Neural cell (in vitro differentiated cells): ENCODE measurements at regions not wholly inside any gene's neighbourhood (a gene's known extent, or its start where the extent isn't known, plus 50 kb on each side); places are given as distances from the start of the nearest gene placed in this dataset.

ENCODE experiments used
- H2AFZ ChIP-seq: fragments of 200-600, 300-800 bp; sonication (generic), shearing (Covaris generic); 2 replicates; pipeline ENCODE4 v1.6.0; 2014; ENCODE audit warnings: low read depth, mild to moderate bottlenecking, antibody characterized with exemption, low read length, moderate library complexity
- H3F3A ChIP-seq: fragments of 200-600 bp; shearing (Covaris generic); 2 replicates; pipeline ENCODE4 v1.6.1; 2016; ENCODE audit warnings: mild to moderate bottlenecking, moderate library complexity, mixed read lengths, antibody characterized with exemption, low read length; ENCODE audit not compliant: insufficient read depth, poor library complexity, severe bottlenecking
- H3K27ac ChIP-seq: fragments of 200-600, 300-800 bp; sonication (generic), shearing (Covaris generic); 2 replicates; pipeline ENCODE4 v1.5.1; 2014; ENCODE audit warnings: mild to moderate bottlenecking, low read length, moderate library complexity
- H3K27me3 ChIP-seq: fragments of 300-800, 200-600 bp; sonication (generic), shearing (Covaris generic); 2 replicates; pipeline ENCODE4 v1.6.0; 2014; ENCODE audit warnings: mild to moderate bottlenecking, low read depth, low read length, moderate library complexity; ENCODE audit not compliant: insufficient read depth
- H3K36me3 ChIP-seq: fragments of 300-800, 200-600 bp; sonication (generic), shearing (Covaris generic); 2 replicates; pipeline ENCODE4 v1.5.1; 2014; ENCODE audit warnings: mild to moderate bottlenecking, antibody characterized with exemption, low read length, moderate library complexity; ENCODE audit not compliant: insufficient read depth
- H3K4me2 ChIP-seq: fragments of 300-800, 200-600 bp; sonication (generic), shearing (Covaris generic); 2 replicates; pipeline ENCODE4 v1.6.0; 2014; ENCODE audit warnings: mild to moderate bottlenecking, low read length
- H3K4me3 ChIP-seq: fragments of 300-800, 200-600 bp; sonication (generic), shearing (Covaris generic); 2 replicates; pipeline ENCODE4 v1.5.1; 2014; ENCODE audit warnings: mild to moderate bottlenecking, low read length, moderate library complexity
- H3K79me2 ChIP-seq: fragments of 200-600 bp; shearing (Covaris generic); replicated peaks from 2 replicates; pipeline ENCODE4 v1.6.0; 2014; ENCODE audit warnings: mild to moderate bottlenecking, low read length, moderate library complexity; ENCODE audit not compliant: insufficient read depth
- H3K9ac ChIP-seq: fragments of 300-800, 200-600 bp; sonication (generic), shearing (Covaris generic); 2 replicates; pipeline ENCODE4 v1.6.1; 2016; ENCODE audit warnings: mild to moderate bottlenecking, low read length, mixed read lengths
- H3K9me2 ChIP-seq: fragments of 200-600 bp; shearing (Covaris generic); 2 replicates; pipeline ENCODE4 v1.6.1; 2016; ENCODE audit warnings: mild to moderate bottlenecking, low read length, mixed read lengths; ENCODE audit not compliant: insufficient read depth
- H3K9me3 ChIP-seq: fragments of 200-600, 300-800 bp; sonication (generic), shearing (Covaris generic); 2 replicates; pipeline ENCODE4 v1.6.1; 2016; ENCODE audit warnings: mild to moderate bottlenecking, mixed run types, low read length, moderate library complexity, mixed read lengths
- H4K20me1 ChIP-seq: fragments of 200-600 bp; shearing (Covaris generic); 2 replicates; pipeline ENCODE4 v1.6.1; 2016; ENCODE audit warnings: mild to moderate bottlenecking, mixed run types; ENCODE audit not compliant: insufficient read depth
- EP300 ChIP-seq: fragments of 450-650 bp; conservative IDR thresholded peaks from 2 replicates; pipeline ENCODE4 v1.6.1; 2014; ENCODE audit warnings: antibody characterized with exemption, mild to moderate bottlenecking, moderate library complexity; ENCODE audit not compliant: poor library complexity, severe bottlenecking
- EZH2 ChIP-seq: fragments of 200-600, 300-800 bp; shearing (Covaris generic), sonication (generic); IDR thresholded peaks from 2 replicates; pipeline ENCODE4 v1.6.1; 2014; ENCODE audit warnings: antibody characterized with exemption, low read length, borderline replicate concordance, mild to moderate bottlenecking; ENCODE audit not compliant: insufficient read depth, poor library complexity, severe bottlenecking
- MXI1 ChIP-seq: fragments of 450-650 bp; conservative IDR thresholded peaks from 2 replicates; pipeline ENCODE4 v1.6.1; 2014; ENCODE audit warnings: antibody characterized with exemption, mild to moderate bottlenecking; ENCODE audit not compliant: poor library complexity, severe bottlenecking
- POLR2AphosphoS5 ChIP-seq: IDR thresholded peaks from 2 replicates; pipeline ENCODE4 v1.6.1; 2012
- RAD21 ChIP-seq: fragments of 450-650 bp; conservative IDR thresholded peaks from 2 replicates; pipeline ENCODE4 v1.6.1; 2014; ENCODE audit warnings: antibody characterized with exemption, mild to moderate bottlenecking, moderate library complexity
- REST ChIP-seq: IDR thresholded peaks from 2 replicates; pipeline ENCODE4 v1.6.1; 2012; ENCODE audit warnings: borderline replicate concordance
- SMC3 ChIP-seq: fragments of 450-650 bp; conservative IDR thresholded peaks from 2 replicates; pipeline ENCODE4 v1.6.1; 2014; ENCODE audit warnings: antibody characterized with exemption, mild to moderate bottlenecking, moderate library complexity; ENCODE audit not compliant: poor library complexity
- TAF1 ChIP-seq: IDR thresholded peaks from 2 replicates; pipeline ENCODE4 v1.6.1; 2012; ENCODE audit warnings: low read depth
- TF ChIP-seq, protein P1 (sequence below): fragments of 450-650 bp; IDR thresholded peaks from 2 replicates; pipeline ENCODE4 v1.5.1; 2014; ENCODE audit warnings: antibody characterized with exemption, mild to moderate bottlenecking, moderate library complexity; ENCODE audit not compliant: poor library complexity, severe bottlenecking

GRCh38 chr13:50334944-50335343 lies 319.7 kb downstream of the KCNRG start:
- no peaks in the 10 kb centered on the region for H3K9me3 ChIP-seq
- TF ChIP-seq RAD21 (no peak), EZH2 (no peak), EP300 (no peak), REST (no peak), MXI1 (no peak), SMC3 (no peak), POLR2AphosphoS5 (no peak), TAF1 (no peak)
- TF ChIP-seq, protein P1, sequence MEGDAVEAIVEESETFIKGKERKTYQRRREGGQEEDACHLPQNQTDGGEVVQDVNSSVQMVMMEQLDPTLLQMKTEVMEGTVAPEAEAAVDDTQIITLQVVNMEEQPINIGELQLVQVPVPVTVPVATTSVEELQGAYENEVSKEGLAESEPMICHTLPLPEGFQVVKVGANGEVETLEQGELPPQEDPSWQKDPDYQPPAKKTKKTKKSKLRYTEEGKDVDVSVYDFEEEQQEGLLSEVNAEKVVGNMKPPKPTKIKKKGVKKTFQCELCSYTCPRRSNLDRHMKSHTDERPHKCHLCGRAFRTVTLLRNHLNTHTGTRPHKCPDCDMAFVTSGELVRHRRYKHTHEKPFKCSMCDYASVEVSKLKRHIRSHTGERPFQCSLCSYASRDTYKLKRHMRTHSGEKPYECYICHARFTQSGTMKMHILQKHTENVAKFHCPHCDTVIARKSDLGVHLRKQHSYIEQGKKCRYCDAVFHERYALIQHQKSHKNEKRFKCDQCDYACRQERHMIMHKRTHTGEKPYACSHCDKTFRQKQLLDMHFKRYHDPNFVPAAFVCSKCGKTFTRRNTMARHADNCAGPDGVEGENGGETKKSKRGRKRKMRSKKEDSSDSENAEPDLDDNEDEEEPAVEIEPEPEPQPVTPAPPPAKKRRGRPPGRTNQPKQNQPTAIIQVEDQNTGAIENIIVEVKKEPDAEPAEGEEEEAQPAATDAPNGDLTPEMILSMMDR, result no peak
- H3F3A ChIP-seq, result no peaks in the 10 kb centered on the region
- H3K79me2 ChIP-seq, result no peaks in the 10 kb centered on the region
- no peak overlapping the region for H3K27ac ChIP-seq
- no peak overlapping the region for H3K9ac ChIP-seq
- no peaks in the 10 kb centered on the region for H3K36me3 ChIP-seq
- H2AFZ ChIP-seq, result no peak overlapping the region
- no peaks in the 10 kb centered on the region for H4K20me1 ChIP-seq
- no peak overlapping the region for H3K4me2 ChIP-seq
- no peaks in the 10 kb centered on the region for H3K27me3 ChIP-seq
- no peak overlapping the region for H3K4me3 ChIP-seq
- no peaks in the 10 kb centered on the region for H3K9me2 ChIP-seq

- Histone ChIP-seq H3K4me3 (no peak overlapping the region), H3K79me2 (no peaks in the 10 kb centered on the region), H3K27ac (no peak overlapping the region), H3K4me2 (no peak overlapping the region), H4K20me1 (no peaks in the 10 kb centered on the region), H2AFZ (no peak overlapping the region), H3K36me3 (no peaks in the 10 kb centered on the region), H3K9ac (no peak overlapping the region), H3K9me2 (no peaks in the 10 kb centered on the region), H3K27me3 (no peaks in the 10 kb centered on the region), H3K9me3 (no peaks in the 10 kb centered on the region), H3F3A (no peaks in the 10 kb centered on the region)
- TF ChIP-seq POLR2AphosphoS5 (no peak), TAF1 (no peak), SMC3 (no peak), MXI1 (no peak), EP300 (no peak), EZH2 (no peak), RAD21 (no peak), REST (no peak)
- TF ChIP-seq, protein P1, result no peak
These were observed 324.0 kb downstream of the KCNRG start for GRCh38 chr13:50339271-50339670.
